Ishikawa (cell line): ENCODE measurements at regions not wholly inside any gene's neighbourhood (a gene's known extent, or its start where the extent isn't known, plus 50 kb on each side); places are given as distances from the start of the nearest gene placed in this dataset.

ENCODE experiments used
- MAX ChIP-seq: IDR thresholded peaks from 2 replicates; pipeline ENCODE4 v1.6.1; 2012
- NFIC ChIP-seq: IDR thresholded peaks from 2 replicates; pipeline ENCODE4 v1.6.1; 2012
- TAF1 ChIP-seq: IDR thresholded peaks from 2 replicates; pipeline ENCODE4 v1.6.1; 2012; ENCODE audit warnings: low read depth, mild to moderate bottlenecking

GRCh38 chr22:47303161-47303890 lies 540.9 kb downstream of the TBC1D22A start:
- TF ChIP-seq NFIC (no peak), TAF1 (no peak), MAX (no peak)
